ENCODE measurements at regions not wholly inside any gene's neighbourhood (a gene's known extent, or its start where the extent isn't known, plus 50 kb on each side); places are given as distances from the start of the nearest gene placed in this dataset.
A peak's percentile ranks its signal among the peaks of the same experiment; 100 is the strongest.
"Not testable (repeated sequence)": the region's sequence is repeated elsewhere in the genome, so short reads cannot be mapped to it uniquely, and the experiment has no call there.

GRCh38 chr6:168840932-168841331 is 399.9 kb downstream of the SMOC2 start:
- DNase-seq; in situ Hi-C loops (cut with HindIII; ENCODE audit: low pct_ligation_motif_present, low pct_unique_long_range_greater_than_20kb, low sequenced_read_pairs): not testable (repeated sequence)

- in situ Hi-C loops (cut with HindIII; ENCODE audit: low pct_ligation_motif_present, low pct_unique_long_range_greater_than_20kb, low sequenced_read_pairs); DNase-seq: not testable (repeated sequence)
Observed at GRCh38 chr6:168840299-168840698, 399.3 kb downstream of the SMOC2 start.

- in situ Hi-C loops (cut with HindIII; ENCODE audit: low pct_ligation_motif_present, low pct_unique_long_range_greater_than_20kb, low sequenced_read_pairs): no loop called here
- no peak for DNase-seq
Observed at GRCh38 chr6:168838037-168838399, 397.0 kb downstream of the SMOC2 start.

- in situ Hi-C loops (cut with HindIII; ENCODE audit: low pct_ligation_motif_present, low pct_unique_long_range_greater_than_20kb, low sequenced_read_pairs): no loop called here
Observed at GRCh38 chr6:168837254-168838036, 396.5 kb downstream of the SMOC2 start.

GRCh38 chr6:168835991-168836390 is 395.0 kb downstream of the SMOC2 start:
- in situ Hi-C loops (cut with HindIII; ENCODE audit: low pct_ligation_motif_present, low pct_unique_long_range_greater_than_20kb, low sequenced_read_pairs): no loop called here
- DNase-seq: no peak

More at GRCh38 chr6:168837254-168838036, 396.5 kb downstream of the SMOC2 start:
- DNase-seq: no peak

- DNase-seq: no peak
- in situ Hi-C loops (cut with HindIII; ENCODE audit: low pct_ligation_motif_present, low pct_unique_long_range_greater_than_20kb, low sequenced_read_pairs): no loop called here
Observed at GRCh38 chr6:168834801-168835200, 393.8 kb downstream of the SMOC2 start.

GRCh38 chr6:168834042-168834587 is 393.1 kb downstream of the SMOC2 start:
- DNase-seq: no peak
- in situ Hi-C loops (cut with HindIII; ENCODE audit: low pct_ligation_motif_present, low pct_unique_long_range_greater_than_20kb, low sequenced_read_pairs): no loop called here

- in situ Hi-C loops (cut with HindIII; ENCODE audit: low pct_ligation_motif_present, low pct_unique_long_range_greater_than_20kb, low sequenced_read_pairs): no loop called here
- no peak for DNase-seq
Observed at GRCh38 chr6:168828800-168829199, 387.8 kb downstream of the SMOC2 start.

- in situ Hi-C loops (cut with HindIII; ENCODE audit: low pct_ligation_motif_present, low pct_unique_long_range_greater_than_20kb, low sequenced_read_pairs): no loop called here
- DNase-seq: no peak
Observed at GRCh38 chr6:168828035-168828434, 387.1 kb downstream of the SMOC2 start.

GRCh38 chr6:168827586-168827871 is 386.5 kb downstream of the SMOC2 start:
- no peak for DNase-seq
- in situ Hi-C loops (cut with HindIII; ENCODE audit: low pct_ligation_motif_present, low pct_unique_long_range_greater_than_20kb, low sequenced_read_pairs): no loop called here

- no peak for DNase-seq
- in situ Hi-C loops (cut with HindIII; ENCODE audit: low pct_ligation_motif_present, low pct_unique_long_range_greater_than_20kb, low sequenced_read_pairs): no loop called here
Observed at GRCh38 chr6:168826726-168827585, 386.0 kb downstream of the SMOC2 start.

- in situ Hi-C loops (cut with HindIII; ENCODE audit: low pct_ligation_motif_present, low pct_unique_long_range_greater_than_20kb, low sequenced_read_pairs): no loop called here
- DNase-seq: no peak
Observed at GRCh38 chr6:168826078-168826390, 385.1 kb downstream of the SMOC2 start.

- in situ Hi-C loops (cut with HindIII; ENCODE audit: low pct_ligation_motif_present, low pct_unique_long_range_greater_than_20kb, low sequenced_read_pairs): no loop called here
Observed at GRCh38 chr6:168825226-168826077, 384.5 kb downstream of the SMOC2 start.

GRCh38 chr6:168823397-168824212 is 382.6 kb downstream of the SMOC2 start:
- in situ Hi-C loops (cut with HindIII; ENCODE audit: low pct_ligation_motif_present, low pct_unique_long_range_greater_than_20kb, low sequenced_read_pairs): no loop called here
- DNase-seq: no peak

More at GRCh38 chr6:168825226-168826077, 384.5 kb downstream of the SMOC2 start:
- no peak for DNase-seq

GRCh38 chr6:168822376-168822775 is 381.4 kb downstream of the SMOC2 start:
- in situ Hi-C loops (cut with HindIII; ENCODE audit: low pct_ligation_motif_present, low pct_unique_long_range_greater_than_20kb, low sequenced_read_pairs): no loop called here
- no peak for DNase-seq

- no peak for DNase-seq
- in situ Hi-C loops (cut with HindIII; ENCODE audit: low pct_ligation_motif_present, low pct_unique_long_range_greater_than_20kb, low sequenced_read_pairs): no loop called here
Observed at GRCh38 chr6:168819546-168819945, 378.6 kb downstream of the SMOC2 start.

GRCh38 chr6:168817558-168818159 is 376.7 kb downstream of the SMOC2 start:
- in situ Hi-C loops (cut with HindIII; ENCODE audit: low pct_ligation_motif_present, low pct_unique_long_range_greater_than_20kb, low sequenced_read_pairs): no loop called here
- no peak for DNase-seq

GRCh38 chr6:168815229-168815628 is 374.2 kb downstream of the SMOC2 start:
- in situ Hi-C loops (cut with HindIII; ENCODE audit: low pct_ligation_motif_present, low pct_unique_long_range_greater_than_20kb, low sequenced_read_pairs): no loop called here
- peak; percentile 7 for DNase-seq
